ENCODE measurements at regions not wholly inside any gene's neighbourhood (a gene's known extent, or its start where the extent isn't known, plus 50 kb on each side); places are given as distances from the start of the nearest gene placed in this dataset.

DNA sequence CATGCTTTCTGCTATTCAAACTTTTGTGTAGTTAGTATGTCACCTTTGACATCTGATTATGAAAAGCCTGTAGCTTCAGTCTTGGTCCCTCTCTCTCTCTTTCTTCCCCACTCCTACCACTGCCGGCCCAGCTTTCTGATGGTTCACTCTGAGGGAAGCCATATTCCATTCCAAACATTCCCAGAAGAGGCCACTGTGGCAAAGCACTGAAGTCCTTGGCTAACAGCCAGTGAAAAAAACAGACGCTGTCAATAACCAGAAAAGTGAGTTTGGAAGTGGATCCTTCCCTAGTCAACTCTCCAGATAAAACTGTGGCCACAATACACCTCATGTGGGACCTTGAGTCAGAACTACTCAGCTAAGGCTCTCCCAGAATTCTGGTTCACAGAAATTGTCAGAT, 950.7 kb upstream of the PHF14 start:
- POLR2A ChIA-PET (ENCODE audit: unreplicated experiment): no interaction called here
- H3K9me1 ChIP-seq (ENCODE audit: insufficient read depth, low read length): no peaks in the 10 kb centered on the region
- H2AFZ ChIP-seq (replicated peaks; ENCODE audit: low read length, poor library complexity): no peak overlapping the region
- in situ Hi-C loops (cut with MboI; ENCODE audit: low sequenced_read_pairs) (no loop called here), dilution Hi-C loops (cut with HindIII; ENCODE audit: low sequenced_read_pairs, unreplicated experiment) (no loop called here), intact Hi-C loops (cut with micrococcal nuclease) (no loop called here)
- no peak overlapping the region for H2BK120ac ChIP-seq (ENCODE audit: low read depth, low read length)
- no peaks in the 10 kb centered on the region for H3K27me3 ChIP-seq (ENCODE audit: control insufficient read depth, insufficient read depth, low read length)
- no peak overlapping the region for H3K4me3 ChIP-seq (ENCODE audit: insufficient read depth, low read depth, low read length)
- no peak overlapping the region for H4K91ac ChIP-seq (ENCODE audit: insufficient read depth, low read depth, low read length)
- no peak overlapping the region for H4K8ac ChIP-seq (ENCODE audit: low read depth in 2 of 2, low read length in 2 of 2)
- H3K18ac ChIP-seq (ENCODE audit: low read depth, low read length): no peak overlapping the region
- WGBS, 2 experiments (ENCODE audit: extremely low coverage in 2 of 2, insufficient read length in 1 of 2): no CpG with 5 or more reads among the region's 2 CpGs
- CTCF ChIA-PET: no interaction called here
- H3K23ac ChIP-seq (ENCODE audit: low read depth, low read length): no peak overlapping the region
- no peaks in the 10 kb centered on the region for H3K4me1 ChIP-seq (ENCODE audit: control insufficient read depth, insufficient read depth, low read length)
- H4K20me1 ChIP-seq (ENCODE audit: insufficient read depth, low read length): no peaks in the 10 kb centered on the region
- H3K36me3 ChIP-seq (ENCODE audit: control insufficient read depth, insufficient read depth, low read length): no peaks in the 10 kb centered on the region
- H2BK15ac ChIP-seq (ENCODE audit: low read depth, low read length): no peak overlapping the region
- H3K27ac ChIP-seq (ENCODE audit: insufficient read depth, low read length): no peak overlapping the region
- TF ChIP-seq BHLHE40 (IDR thresholded peaks at IDR 0.05; ENCODE audit: low read depth, low read length): no peak
- TF ChIP-seq, protein P1, sequence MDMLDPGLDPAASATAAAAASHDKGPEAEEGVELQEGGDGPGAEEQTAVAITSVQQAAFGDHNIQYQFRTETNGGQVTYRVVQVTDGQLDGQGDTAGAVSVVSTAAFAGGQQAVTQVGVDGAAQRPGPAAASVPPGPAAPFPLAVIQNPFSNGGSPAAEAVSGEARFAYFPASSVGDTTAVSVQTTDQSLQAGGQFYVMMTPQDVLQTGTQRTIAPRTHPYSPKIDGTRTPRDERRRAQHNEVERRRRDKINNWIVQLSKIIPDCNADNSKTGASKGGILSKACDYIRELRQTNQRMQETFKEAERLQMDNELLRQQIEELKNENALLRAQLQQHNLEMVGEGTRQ (IDR thresholded peaks at IDR 0.05; ENCODE audit: low read depth, low read length): no peak
- BruUV-seq (replicated peaks): no TSS peak
- H3K14ac ChIP-seq (replicated peaks; ENCODE audit: low read depth, low read length): no peak overlapping the region
- no peak overlapping the region for H2BK5ac ChIP-seq (ENCODE audit: low read depth, low read length, poor library complexity, severe bottlenecking)
- no peak overlapping the region for H2BK20ac ChIP-seq (ENCODE audit: low read depth, low read length)
- H3K56ac ChIP-seq (ENCODE audit: extremely low read depth, insufficient read depth, low read length): no peak overlapping the region
- H3K79me1 ChIP-seq (ENCODE audit: low read depth in 1 of 2, low read length in 2 of 2): no peaks in the 10 kb centered on the region
- DNase-seq: no peak
- H2AK9ac ChIP-seq (replicated peaks; ENCODE audit: low read depth, low read length, poor library complexity): no peak overlapping the region
- H3K9ac ChIP-seq (ENCODE audit: low read depth, low read length): no peak overlapping the region
- H2AK5ac ChIP-seq (ENCODE audit: low read depth, low read length): no peak overlapping the region
- H3K4me2 ChIP-seq (ENCODE audit: low read depth, low read length): no peak overlapping the region
- ATAC-seq (ENCODE audit: low read depth): no peak
- H3K9me3 ChIP-seq (ENCODE audit: control insufficient read depth, insufficient read depth, low read length): peaks cover 6% of the 10 kb centered on the region
- no peak overlapping the region for H3K4ac ChIP-seq (ENCODE audit: low read depth, low read length)
- no peak overlapping the region for H4K5ac ChIP-seq (ENCODE audit: low read depth, low read length)

Data from IMR-90 (cell line).